ENCODE measurements at regions not wholly inside any gene's neighbourhood (a gene's known extent, or its start where the extent isn't known, plus 50 kb on each side); places are given as distances from the start of the nearest gene placed in this dataset.

DNA sequence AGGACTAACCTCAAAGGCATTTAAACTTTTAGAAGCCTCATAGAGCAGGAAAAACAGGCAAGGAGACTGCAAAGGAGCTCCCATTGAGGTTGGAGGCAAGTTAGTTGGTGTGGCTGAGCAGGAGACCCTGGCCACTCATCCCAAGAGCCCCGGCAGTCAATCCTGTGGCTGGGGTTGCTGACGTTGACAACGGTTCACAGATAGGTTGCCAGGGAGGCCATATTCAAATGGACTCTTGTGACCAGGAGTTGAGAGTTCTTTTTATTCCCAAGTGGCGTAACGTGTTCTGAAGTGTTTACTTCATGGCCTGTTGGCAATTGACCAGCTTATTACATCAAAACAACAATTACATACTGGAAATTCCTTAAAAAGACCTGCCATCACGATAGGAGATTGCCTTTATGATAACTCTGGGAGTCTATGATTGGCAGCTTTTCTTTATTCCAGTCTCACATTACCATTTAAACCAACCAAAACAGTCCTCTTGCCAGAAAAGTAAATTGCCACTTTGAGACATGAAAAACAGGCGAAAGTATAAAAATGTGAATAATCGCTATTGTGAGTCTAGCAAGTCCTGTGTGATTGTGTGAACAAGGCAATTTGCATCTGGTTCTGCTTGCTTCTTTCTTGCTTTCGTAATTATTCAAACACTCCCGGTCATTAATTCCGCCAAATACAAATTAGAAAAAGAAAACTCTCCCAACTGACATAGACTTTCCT lies 394.9 kb downstream of the MED10 start:
- no peak for DNase-seq

DNA sequence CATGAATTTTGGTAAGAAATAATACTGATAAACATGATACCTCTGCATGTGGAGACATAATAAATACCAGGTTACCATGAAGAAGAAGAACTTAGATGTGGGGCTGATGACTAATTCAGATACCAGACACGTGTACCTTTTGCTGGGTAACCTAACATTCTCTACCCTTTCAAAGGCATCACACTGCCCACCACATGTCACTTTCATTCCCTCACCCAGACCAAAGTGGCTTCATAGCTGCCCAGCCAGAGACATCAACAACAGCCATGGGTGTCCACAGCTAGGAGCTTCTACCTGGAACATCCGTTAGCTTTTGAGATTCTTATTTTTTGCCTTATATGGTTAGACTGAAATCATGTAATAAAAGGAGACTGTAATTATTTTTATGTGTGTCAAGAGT lies 396.8 kb downstream of the MED10 start:
- no peak for DNase-seq

DNA sequence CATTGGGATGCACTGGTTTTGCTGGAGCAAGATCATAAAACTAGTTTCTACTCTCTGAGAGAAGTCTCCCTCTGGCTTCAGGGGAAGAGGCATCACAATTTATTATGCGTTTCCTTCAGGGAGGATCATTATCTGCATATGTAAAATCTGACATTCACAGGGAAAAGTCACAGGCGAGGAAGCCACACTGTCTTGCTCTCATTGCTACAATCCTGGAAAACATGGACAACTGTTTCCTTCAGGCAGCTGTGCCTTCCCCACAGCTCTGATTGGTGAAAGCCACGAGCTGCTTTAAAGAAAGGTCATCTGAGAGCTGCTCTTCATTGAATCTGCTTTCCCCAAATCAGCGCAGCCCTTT lies 397.8 kb downstream of the MED10 start:
- no peak for DNase-seq

DNA sequence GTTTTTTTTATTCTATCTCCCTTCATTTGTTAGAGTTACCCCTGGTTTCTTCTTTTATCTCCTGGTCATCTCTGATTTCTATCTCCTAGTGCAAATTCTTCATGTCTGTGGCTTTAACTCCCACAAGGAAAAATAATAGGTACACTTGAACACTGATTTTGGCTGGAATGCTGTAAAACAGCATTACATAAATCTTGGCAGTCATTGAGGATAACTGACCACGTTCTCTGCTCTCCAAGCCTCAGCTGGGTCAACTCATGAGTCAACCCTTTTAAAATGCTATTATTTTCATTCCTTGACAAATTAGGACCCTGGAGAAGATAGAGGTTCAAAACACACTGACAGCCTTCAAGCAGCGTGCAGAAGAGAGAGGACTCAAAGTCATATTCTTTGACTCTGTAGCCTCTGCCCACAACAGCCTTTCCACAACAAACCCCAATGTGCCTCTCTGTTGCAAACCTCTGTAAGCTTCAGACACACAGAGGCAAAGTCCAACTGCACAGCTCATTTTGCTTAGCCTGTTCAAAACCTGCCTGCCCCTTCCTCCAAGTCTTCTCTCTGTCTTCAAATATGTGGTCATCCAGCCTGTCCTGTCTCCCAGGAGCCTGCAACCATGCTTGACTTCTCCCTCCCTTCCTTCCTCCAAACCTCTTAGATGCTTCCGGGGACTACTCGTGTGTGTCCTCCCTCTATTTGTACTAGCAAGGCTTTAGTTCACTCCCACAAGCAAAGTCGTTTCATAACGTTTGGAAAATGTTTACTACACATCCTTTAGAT lies 398.4 kb downstream of the MED10 start:
- DNase-seq = no peak

DNA sequence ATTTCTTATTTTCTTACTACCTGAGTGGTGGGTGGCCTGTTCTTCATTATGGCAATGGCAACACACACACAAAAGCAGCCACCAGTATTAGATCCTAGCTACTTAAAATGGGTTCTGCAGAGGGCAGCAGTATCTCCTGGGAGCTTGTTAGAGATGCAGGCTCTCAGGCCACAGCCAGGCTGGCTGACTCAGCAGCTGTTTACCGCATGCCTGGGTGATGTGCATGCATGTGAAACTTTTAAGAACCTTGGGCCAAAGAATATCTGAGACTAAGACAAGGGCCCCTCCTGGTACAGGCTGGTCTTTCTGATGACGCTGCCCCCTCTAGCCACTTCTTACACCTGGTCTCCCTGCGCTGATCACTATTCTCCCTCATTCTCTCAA lies 399.0 kb downstream of the MED10 start:
- no peak for DNase-seq

DNA sequence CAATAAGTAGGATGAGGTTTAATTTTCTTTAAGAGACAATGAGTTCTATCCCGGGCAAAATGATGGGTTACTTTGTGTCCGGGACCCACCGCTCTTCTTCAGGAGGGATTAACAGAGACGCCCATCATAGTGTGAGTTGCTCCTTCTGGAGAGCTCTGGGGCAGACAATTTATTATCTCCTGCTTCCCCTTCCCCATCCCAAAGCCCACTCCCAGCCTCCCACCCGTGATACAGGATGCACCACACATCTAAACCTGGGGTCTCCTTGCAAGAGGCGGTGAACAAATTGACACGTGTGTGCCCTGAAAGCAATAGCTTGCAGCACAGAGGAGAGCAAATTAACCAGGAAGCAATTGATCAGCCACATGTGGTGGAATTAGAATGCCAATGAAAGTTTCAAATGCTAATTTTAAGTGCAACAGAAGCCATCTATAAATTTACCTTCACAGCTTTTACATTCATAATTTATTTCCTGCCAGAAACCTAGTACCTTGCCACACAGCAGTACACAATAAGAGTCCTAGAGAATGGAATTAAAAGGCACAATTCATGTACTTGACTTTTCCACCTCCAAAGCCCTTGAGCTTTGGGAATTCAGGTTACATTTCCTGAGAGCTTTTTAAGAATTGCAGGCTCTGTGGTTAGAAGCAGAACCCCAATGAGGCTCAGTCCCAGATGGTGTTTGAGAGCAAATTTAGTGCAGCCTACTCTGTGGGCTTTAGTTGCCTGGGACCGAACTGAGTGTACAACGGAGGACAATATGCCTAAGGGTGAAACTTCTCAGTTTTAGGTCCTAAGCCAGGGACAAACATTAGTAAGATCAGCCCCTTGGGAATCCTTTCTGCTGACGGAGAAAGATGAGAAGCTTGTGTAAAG lies 399.6 kb downstream of the MED10 start:
- DNase-seq = no peak

DNA sequence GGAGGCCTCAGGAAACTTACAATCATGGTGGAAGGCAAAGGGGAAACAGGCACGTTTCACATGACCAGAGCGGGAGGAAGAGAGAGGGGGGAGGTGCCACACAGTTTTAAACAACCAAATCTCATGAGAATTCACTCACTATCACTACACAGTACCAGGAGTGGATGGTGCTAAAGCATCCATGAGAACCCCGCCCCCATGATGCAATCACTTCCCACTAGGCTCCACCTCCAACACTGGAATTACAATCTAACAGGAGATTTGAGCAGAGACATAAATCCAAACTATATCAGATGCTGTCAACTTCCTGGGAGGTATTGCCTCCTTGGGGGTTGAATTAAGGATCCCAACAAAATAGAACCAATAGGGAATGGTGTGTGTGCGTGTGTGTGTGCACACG lies 407.1 kb downstream of the MED10 start:
- no peak for DNase-seq

DNA sequence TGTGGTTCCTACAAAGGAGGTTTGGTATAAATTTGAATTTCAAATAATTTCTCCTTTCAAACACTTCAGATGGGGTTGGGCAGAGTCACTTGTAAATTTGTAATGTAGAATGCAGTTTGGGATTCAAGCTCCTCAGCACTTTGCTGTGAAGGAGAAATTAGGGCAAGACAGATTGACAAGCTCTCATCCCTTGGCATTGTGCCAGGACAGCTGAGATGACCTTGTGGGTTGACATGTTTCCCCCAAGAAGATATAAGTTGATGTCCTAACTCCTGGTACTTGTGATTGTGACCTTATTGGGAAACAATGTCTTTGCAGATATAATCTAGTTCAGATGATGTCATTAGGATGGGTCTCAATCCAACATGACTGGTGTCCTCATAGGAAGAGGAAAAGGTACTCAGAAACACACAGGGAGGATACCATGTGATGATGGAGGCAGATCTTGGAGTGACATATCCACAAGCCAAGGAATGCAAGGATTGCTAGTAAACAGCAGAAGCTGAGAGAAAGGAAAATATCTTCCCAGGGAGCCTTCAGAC lies 408.3 kb downstream of the MED10 start:
- DNase-seq = no peak

DNA sequence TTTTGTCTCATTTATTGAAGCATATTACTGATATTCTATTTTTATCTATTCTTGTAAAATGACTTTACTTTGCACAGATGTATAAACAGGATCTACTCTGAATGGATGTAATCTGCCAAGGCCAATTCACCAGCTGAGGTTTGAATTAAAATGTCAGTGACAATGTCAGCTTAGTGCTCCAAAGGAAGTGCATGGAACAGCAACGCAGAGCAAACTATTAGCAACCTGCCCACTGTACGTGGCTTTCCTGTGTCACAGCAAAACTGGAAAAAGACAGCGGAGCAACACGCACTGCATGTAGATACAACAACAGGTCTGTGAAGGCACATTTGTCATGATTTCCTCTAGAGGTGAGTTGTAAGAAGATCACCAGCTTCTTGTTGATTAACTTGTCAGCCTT lies 409.4 kb downstream of the MED10 start:
- peak in 1 of 2 experiments; percentile 20 for DNase-seq

DNA sequence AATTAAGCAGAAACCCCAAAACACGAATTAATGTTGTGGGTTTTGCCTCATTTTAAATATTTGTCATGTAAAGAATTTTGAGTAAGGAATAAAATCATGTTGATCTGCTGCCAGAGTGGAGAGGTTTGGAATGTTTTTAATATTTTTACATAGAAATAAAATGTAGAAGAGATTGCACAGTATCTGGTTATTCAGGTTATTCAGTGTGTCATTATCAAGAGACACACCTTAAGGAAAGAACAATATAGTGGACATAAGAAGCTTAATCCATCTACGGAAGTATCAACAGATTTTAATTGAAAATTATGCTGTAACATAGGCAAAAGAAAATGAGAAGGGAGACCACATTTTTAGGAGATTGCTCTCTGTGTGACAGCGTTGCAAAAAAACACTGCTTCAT lies 410.4 kb downstream of the MED10 start:
- no peak for DNase-seq

DNA sequence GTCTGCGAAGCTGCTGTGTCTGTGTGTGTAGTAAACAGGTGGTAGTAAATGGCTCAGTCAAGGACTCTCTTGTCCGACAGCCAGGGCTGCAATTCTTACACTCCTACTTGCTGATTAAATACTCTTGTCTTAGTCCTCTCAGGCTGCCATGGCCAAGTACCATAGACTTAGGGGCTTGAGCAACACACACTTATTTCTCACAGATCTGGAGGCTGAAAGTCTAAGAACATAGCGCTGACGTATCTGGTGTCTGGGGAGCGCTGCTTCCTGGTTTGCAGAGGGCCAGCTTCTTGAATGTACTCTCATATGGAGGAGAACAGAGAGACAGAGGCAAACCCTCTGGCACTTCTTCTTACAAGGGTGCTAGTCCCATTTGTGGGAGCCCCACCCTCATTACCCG lies 411.0 kb downstream of the MED10 start:
- no peak for DNase-seq

DNA sequence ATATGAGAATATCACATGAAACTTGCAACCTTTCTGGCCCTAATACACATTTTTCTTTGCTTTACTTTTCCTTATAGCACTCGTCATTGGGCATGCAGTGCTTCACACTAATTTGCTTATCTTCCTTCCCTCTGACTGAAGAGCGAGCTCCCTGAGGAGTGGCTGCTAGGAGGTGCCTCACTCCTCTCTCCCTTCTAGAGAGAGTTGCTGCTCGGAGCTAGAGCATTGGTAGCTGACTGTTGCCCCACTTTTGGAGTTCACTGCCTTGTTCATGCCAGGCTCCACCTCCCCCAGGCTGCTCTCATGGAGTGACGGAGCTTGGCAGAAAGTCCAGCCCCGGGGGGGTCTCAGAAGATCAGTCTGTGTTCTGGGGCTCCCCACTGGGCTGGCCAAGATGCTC lies 413.2 kb downstream of the MED10 start:
- DNase-seq = no peak

DNA sequence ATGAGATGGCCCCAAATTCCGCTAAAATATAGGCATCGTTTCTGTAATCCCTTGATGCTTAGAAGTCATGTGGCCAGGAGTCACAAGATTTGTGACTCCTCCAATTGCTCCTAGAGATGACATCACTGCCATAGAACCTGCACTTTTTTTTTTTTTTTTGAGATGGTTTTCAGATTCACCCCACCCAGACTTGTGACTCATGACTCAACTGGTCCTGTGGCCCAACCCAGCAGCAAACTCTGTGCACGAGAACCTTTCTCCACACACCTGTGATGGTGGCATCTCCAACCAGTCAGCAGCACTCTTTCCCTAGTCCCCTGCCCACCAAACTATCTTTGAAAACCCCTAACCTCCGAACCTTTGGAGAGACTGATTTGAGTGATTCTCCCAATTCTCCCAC lies 414.0 kb downstream of the MED10 start:
- DNase-seq = no peak

DNA sequence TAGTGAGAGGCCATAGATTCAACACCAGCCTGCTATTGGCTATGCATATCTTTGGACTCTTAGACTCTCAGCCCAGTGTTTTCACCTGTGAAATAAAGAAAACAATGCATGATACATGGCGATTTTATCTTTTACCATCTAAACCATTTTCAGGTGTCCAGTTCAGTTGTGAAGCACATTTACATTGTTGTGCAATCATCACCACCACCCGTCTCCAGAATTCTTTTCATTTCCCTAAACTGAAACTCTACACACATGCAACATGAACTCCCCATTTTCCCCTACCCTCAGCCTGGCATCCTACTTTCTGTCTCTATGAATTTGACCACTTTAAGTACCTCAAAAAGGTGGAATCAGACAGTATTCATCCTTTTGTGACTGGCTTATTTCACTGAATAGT lies 420.6 kb downstream of the MED10 start:
- DNase-seq = no peak

DNA sequence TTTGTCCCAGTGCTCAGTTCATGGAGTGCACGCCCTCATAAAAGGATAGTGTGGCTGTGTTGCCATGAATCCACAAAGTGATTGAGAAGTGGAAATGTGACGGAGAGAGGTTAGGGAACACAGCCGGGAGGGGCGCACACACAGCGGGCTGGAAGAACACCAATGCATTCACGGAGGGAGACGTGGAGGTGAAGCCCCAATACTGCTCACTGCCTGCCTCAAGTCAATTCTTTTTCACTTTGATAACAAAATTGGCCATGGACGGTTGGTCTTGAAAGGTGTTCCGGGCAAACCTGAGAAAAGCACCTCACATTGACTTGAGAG lies 424.1 kb downstream of the MED10 start:
- no peak for DNase-seq

DNA sequence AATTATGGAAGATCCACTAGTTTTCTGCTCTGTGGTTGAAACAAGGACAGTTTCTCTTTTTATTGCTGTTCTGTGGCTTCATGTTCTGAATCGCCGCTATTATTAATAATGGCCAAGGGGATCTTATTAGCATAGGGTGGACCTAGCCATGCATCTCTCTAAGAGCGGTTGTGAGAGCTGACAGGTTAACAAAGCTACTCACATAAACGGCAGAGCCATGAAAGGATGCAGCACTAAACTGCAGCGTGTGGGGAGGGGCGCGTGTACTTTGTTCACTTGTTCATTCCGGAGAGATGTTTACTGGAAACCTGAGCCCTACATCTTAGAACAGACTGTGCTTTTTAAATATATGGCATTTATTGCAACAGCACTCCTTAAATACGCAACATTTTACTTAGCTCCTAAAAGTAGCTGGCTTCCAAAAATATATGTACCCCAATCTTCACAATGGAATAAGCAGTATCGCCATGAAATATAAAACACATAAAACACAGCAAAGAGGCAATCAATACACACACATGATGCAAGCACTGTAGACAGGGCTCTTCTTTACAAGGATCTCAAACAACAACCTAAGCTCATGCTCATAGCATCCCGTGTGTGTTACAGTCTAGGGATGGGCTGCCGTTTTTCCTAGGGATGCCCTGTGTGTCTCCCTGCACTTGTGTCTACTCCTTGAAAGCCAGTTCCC lies 424.6 kb downstream of the MED10 start:
- DNase-seq = no peak

DNA sequence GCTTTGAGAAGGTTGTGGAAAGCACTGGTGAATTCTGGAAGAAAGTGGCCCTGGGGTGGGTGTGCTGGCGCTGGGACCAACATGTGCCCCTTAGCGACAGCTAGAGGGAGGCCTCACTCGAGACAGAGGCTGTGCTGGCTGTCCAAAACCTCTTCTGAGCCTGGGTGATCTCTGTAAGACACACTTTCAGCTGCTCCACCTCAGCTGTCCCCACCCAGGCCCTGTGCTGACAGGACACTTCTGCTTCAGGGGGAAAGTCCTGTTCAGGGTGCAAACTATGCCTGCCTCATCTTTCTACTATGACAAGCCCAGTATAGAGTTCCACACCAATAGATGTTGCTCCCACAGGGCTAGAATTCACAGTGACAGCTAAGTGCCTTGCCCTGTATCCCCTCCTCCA lies 426.4 kb downstream of the MED10 start:
- DNase-seq = no peak

DNA sequence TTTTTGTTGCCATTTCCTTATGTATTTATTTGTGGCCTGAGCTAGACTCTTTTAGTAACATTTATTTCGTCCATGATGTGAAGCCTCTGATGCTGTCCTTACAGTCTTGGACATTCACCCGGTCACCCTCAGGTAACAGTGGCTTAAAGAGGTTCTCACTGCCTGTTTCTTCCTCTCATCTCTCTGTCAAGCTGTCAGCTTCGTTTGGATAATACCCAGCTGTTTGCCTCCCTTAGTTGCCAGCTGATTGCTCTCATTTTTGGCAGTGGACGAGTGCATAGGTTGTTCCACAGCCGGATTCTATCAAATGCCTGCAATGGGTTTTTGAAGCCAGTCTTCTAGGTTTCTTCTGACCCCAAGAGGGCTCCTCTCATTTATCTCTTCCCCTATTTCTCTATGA lies 427.7 kb downstream of the MED10 start:
- DNase-seq = no peak

DNA sequence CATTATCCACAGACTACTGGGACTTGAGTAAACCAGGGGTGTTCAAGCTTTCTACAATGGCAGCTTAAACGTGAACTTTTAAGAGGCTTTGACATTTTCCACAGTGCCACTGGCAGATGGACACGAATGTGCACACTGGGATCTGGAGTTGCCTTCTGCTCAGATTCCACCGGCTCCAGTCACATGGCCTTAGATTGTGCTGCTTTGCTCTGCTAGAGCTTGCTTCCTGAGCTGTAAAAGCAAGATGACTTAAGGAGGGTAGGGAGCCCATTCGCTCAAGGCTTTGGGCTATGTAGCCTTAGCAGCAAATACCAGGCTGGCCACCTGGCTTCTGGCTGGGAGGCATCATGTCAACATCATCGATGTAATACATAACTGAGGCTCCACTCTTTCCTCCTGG lies 436.9 kb downstream of the MED10 start:
- DNase-seq = no peak

DNA sequence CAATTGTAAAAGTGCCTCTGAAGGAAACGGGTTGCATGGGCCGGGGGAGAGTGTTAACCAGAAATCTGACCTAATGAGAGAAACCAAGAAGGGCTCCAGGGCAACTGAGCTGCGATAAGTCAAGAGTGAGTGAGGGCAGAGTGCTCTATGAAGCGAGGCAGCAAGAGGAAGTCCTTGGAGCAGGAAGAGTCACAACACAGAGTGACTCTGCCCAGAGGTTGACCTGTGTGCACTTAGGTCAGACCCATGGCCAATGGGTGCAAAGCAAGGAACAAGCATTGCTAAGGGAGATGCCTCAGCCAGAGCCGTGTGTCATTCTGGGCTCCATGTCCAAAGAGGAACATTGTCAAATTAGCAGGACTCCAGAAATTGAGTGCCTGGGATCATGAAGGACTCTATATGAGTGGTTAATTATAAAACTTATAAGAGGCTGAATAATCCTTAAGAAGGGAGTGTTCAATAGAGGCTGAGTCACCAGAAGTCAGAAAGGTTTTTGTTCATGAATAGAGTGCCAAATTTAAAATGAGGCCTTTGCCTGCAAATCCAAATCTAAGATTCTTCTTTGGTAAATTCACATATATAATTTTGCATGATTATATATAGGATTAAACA lies 438.5 kb downstream of the MED10 start:
- DNase-seq = no peak

DNA sequence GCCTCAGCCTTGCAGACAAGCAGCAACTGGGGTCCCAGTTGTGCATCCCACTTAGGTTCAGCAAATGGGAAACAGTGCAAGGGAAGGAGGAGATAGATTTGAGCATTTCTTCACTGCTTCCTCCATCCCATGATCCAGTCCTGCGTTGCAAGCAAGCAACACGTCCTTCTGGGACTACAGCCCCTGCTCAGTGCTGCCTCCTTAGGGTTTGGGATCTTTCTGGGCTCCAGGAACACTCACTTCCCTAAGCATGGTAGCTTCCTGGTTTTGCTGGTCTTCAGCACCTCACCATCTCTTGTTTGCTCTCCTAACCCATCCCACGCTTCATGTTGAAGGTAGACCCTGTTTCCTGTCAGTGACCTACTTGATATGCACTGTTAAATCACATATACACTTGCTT lies 444.7 kb downstream of the MED10 start:
- no peak for DNase-seq

DNA sequence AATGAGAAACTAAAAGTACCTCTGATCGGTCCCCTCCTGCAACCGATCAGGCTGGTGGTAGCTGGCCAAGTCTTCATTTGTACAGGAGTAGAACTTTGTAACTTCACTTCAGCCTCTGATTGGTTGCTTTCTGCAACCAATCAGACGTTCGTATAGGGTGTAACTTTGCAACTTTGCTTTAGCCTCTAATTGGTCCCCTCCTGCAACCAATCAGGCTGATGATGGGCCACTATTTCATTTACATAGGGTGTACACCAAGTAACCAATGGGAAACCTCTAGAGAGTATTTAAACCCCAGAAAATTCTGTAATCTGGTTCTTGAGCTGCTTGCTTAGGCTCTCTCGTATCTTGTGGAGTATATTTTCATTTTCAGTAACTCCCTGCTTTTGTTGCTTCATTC lies 445.5 kb downstream of the MED10 start:
- no peak for DNase-seq

DNA sequence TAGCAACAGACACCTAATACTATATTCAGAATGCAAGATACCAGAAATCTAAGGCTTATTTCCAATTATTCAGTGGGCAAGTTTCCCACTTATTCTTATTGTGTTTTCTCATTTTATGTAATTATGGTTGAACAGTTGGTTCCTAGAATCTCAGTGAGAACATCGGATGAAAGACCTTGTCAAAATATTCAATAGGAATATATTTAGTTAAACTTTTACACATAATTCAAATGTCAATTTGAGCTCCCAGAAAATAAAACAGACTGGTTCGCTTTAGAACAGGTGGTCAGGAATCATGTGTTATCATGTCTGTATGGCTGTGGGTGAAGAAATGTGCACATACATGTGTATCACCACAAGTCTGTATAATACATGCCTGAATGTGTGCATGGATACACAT lies 447.8 kb downstream of the MED10 start:
- DNase-seq = no peak
